Rectal smooth muscle tissue (tissue), 1 donor: ENCODE measurements at regions not wholly inside any gene's neighbourhood (a gene's known extent, or its start where the extent isn't known, plus 50 kb on each side); places are given as distances from the start of the nearest gene placed in this dataset.

Experiments
- H3K27ac ChIP-seq: one replicate; pipeline ENCODE4 v1.7.0; 2013; ENCODE audit warnings: low read depth, low read length, inconsistent platforms
- H3K27me3 ChIP-seq: one replicate; pipeline ENCODE4 v1.7.0; 2013; ENCODE audit warnings: low read length; ENCODE audit not compliant: control insufficient read depth, insufficient read depth
- H3K36me3 ChIP-seq: one replicate; pipeline ENCODE4 v1.7.0; 2013; ENCODE audit warnings: low read length; ENCODE audit not compliant: control insufficient read depth, insufficient read depth
- H3K4me1 ChIP-seq: one replicate; pipeline ENCODE4 v1.7.0; 2013; ENCODE audit warnings: low read length; ENCODE audit not compliant: control insufficient read depth, insufficient read depth
- H3K4me3 ChIP-seq: one replicate; pipeline ENCODE4 v1.7.0; 2013; ENCODE audit warnings: low read length
- H3K9ac ChIP-seq: one replicate; pipeline ENCODE4 v1.7.0; 2013; ENCODE audit warnings: low read length

DNA sequence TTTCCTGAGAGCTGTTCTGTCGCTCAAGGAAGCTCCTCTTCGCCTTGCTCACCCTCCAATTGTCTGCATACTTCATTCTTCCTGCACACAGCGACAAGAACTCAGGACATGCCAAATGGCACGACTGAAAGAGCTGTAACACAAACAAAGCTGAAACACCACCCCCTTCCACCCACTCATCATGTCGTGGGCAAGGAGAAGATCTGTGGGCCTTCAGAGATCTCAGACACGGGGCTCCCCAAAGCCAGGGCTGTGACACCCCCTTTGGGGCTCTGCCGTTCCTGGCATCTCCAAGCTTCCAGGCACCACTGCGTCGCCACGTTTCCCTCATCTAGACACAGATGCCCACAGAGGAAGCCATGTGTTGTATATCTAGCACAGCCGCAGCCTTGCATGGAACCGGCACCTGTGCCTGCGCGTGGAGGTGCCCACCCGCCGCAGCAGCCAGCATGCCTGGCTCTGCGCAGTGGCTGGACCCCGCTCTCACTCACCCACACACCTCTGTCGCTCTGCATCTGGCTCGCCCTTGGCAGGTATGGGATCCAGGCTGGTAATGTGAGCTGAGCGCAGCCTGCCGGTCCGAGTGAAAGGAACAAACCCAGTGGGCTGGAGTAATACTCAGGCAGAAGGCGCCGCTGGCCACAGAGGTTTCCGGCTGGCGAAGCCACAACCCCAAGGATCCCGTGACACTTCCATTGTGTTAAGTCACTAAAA is 676.4 kb upstream of the INTU start:
- Histone ChIP-seq H3K36me3 (no peaks in the 10 kb centered on the region), H3K4me3 (no peak overlapping the region), H3K9ac (no peak overlapping the region), H3K4me1 (no peaks in the 10 kb centered on the region), H3K27me3 (no peaks in the 10 kb centered on the region), H3K27ac (no peak overlapping the region)

DNA sequence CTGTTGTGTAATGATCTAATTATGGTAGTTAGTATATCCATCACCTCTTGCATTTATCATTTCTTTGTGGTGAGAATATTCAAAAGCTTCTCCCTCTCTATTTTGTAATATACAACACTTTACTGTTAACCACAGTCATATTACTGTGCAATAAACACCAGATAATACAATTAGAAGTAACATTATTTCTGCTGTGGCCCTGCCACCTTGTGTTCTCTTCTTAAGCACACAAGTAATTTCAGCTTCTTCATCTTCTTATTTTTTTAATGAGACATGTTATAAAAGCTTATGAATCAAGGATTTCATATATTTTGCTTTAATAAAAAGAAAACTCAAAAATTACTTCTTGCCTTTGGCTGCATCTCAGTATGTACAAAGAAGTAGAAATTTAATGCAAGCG is 675.2 kb upstream of the INTU start:
- Histone ChIP-seq H3K27ac (no peak overlapping the region), H3K9ac (no peak overlapping the region), H3K36me3 (no peaks in the 10 kb centered on the region), H3K4me1 (no peaks in the 10 kb centered on the region), H3K27me3 (no peaks in the 10 kb centered on the region), H3K4me3 (no peak overlapping the region)

DNA sequence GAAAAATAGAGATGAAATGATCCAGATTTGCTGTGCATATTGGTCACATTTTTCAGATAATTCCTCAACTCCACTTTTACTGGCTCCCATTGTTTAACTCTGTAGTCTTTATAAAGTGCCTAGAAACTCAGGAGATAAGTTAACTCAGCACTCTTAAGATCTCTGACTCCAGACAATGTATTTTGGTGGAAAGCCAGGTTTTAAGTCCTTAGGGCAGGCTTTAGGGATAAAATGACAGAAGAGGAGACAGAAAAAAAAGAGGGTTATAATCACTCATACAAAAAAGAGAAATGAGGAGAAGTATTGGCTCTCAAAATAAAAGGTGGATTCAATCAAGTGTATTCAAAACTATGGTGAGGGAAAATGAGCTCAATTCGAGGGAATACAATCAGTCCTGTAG is 674.8 kb upstream of the INTU start:
- no peak overlapping the region for H3K4me3 ChIP-seq
- H3K36me3 ChIP-seq: no peaks in the 10 kb centered on the region
- H3K27me3 ChIP-seq: no peaks in the 10 kb centered on the region
- H3K4me1 ChIP-seq: no peaks in the 10 kb centered on the region
- no peak overlapping the region for H3K27ac ChIP-seq
- no peak overlapping the region for H3K9ac ChIP-seq

DNA sequence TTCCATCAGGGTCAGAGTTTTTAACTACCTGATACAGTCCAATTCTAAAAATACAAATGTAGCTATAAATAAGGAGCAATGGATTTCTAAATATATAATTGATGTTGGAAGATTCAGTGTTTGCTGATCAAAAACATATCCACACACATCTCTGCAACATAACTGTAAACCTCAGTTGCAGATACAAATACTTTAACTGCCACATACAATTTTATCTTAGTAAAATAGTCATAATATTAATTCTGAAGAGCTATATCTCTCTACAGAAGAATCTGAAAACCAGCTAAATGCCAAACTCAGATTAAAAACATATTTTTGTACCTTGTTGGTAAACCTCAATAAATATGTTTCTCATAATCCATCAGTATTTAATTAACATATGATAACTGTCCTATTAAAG is 674.3 kb upstream of the INTU start:
- Histone ChIP-seq H3K4me3 (no peak overlapping the region), H3K27ac (no peak overlapping the region), H3K27me3 (no peaks in the 10 kb centered on the region), H3K9ac (no peak overlapping the region), H3K4me1 (no peaks in the 10 kb centered on the region), H3K36me3 (no peaks in the 10 kb centered on the region)

DNA sequence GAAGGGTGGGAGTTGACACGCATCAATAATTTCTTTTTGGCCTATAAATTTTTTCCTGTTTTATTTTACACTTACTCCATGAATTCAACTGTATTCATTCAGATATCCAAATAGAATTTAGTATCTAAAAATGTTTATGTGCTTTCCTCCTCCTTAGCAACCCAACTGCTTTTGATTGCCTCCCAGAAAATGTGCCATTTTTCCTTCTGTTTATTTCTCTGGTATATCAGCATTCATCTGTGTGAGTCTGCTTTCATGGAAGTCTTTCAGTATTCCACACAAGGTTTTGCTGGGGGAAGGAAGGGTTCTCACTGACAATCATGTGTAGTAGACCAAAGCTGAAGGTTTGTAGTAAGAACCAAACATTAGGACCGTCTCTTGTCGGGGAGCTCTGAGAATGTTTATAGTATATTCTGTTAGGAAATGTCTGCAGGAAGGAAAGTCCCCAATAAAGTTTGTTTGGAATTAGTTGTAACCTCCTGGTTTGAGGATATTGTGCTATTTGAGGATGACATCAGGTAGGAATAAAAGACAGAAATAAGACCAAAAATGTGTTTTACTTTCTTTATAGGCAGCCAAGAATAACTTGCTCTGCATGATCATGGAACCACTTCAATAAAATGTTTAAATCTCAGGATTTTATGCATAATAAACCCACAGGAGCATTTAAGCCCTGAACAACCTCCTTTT is 673.6 kb upstream of the INTU start:
- no peak overlapping the region for H3K27ac ChIP-seq
- no peak overlapping the region for H3K4me3 ChIP-seq
- H3K4me1 ChIP-seq: no peaks in the 10 kb centered on the region
- H3K9ac ChIP-seq: no peak overlapping the region
- no peaks in the 10 kb centered on the region for H3K36me3 ChIP-seq
- H3K27me3 ChIP-seq: no peaks in the 10 kb centered on the region

DNA sequence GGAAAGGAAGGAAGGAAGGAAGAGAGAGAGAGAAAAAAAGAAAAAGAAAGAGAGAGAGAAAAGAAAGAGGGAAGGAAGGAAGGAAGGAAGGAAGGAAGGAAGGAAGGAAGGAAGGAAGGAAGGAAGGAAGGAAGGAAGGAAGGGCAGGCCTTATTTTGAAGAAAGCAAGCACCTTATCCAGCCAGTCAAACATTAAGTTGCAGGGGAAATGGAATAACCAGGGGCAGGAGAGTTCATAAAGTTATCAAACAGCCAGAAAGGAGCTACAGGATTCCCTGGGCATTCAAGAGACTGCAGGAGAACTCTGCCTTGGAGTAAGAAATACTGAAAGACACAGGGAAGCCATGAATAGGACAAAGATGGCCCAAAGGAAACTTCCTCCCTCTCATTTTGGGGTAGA is 672.0 kb upstream of the INTU start:
- Histone ChIP-seq H3K4me1 (no peaks in the 10 kb centered on the region), H3K27me3 (no peaks in the 10 kb centered on the region), H3K9ac (no peak overlapping the region), H3K4me3 (no peak overlapping the region), H3K36me3 (no peaks in the 10 kb centered on the region), H3K27ac (no peak overlapping the region)

DNA sequence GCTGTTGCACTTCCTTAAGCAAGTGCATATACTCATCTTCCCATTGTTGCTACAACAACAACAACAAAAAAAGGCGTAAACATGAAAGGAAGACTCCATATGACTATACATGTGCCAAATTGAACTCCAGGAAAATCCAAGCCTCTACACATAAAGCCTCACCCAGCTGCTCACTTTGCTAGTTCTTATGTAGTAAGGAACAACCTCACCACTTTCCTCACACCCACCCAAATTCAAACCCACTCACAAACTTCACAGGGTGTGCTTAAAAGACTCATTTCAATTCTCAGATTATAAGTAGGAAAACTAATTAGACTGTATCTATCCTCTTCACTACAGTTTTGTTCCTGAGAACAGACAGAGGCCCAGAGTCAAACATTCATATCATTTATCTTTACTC is 671.1 kb upstream of the INTU start:
- no peaks in the 10 kb centered on the region for H3K27me3 ChIP-seq
- H3K9ac ChIP-seq: no peak overlapping the region
- no peak overlapping the region for H3K27ac ChIP-seq
- no peak overlapping the region for H3K4me3 ChIP-seq
- no peaks in the 10 kb centered on the region for H3K36me3 ChIP-seq
- no peaks in the 10 kb centered on the region for H3K4me1 ChIP-seq

DNA sequence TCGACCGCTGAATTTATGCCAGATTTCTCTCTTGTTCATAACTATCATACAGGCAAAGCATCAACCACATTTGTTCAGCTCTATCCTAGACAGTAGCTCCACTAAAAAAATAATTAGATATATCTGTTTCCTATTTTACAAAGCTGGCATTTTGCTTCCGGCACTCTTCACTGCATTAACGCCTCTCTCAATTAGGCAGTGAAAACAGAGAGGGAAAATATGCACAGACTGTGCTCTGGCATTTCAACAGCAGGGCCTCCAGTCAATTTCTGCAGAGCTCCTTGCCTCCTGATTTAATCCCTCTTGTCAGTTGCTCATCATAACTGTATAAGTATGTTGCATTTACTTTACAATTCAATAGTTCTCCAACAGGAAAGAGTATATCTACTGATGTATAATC is 666.9 kb upstream of the INTU start:
- Histone ChIP-seq H3K27ac (no peak overlapping the region), H3K4me1 (peaks cover 4% of the 10 kb centered on the region), H3K4me3 (no peak overlapping the region), H3K27me3 (no peaks in the 10 kb centered on the region), H3K9ac (no peak overlapping the region), H3K36me3 (no peaks in the 10 kb centered on the region)

DNA sequence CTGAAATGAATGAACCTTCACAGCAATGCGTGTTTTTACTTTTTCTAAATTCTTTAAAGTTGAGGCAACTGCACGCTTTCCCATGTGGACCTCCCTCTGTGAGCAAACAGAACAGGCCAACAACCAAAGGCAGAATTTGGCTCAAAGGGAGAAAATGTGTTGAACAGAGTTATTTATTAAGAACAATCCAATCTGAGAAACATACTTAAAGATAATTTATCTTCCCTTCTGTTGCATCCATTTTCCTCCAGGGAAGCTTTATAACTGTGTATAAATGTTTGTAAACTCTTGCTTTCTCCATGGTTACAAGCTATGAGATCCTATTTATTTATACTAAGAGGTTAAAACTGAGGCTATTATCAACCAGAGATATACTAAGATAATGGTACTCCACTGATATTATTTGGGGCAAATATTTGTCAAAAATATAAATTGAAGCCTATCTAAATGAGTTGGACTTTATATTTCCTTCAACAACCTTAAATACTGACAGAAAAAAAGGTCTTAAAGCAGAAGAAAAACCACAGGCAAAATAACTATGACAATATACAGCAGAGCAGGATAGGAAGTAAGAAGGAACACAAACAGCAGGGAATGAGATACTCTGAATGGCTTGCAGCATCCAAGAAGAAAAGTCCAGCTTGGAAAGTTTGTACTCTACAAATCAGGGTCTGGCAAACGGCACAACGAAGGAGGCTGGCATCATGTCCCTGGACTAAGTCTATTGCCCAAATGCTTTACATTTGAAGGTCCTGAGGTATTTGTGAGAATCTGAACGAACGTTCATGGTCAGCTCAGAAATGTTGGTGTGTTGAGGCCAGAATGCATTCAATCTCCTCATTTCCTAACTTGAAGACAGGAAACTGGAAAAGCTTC is 663.2 kb upstream of the INTU start:
- Histone ChIP-seq H3K4me3 (no peak overlapping the region), H3K4me1 (peaks cover 4% of the 10 kb centered on the region), H3K9ac (peak overlapping the region; percentile 47), H3K27me3 (no peaks in the 10 kb centered on the region), H3K27ac (peak overlapping the region; percentile 48), H3K36me3 (no peaks in the 10 kb centered on the region)

DNA sequence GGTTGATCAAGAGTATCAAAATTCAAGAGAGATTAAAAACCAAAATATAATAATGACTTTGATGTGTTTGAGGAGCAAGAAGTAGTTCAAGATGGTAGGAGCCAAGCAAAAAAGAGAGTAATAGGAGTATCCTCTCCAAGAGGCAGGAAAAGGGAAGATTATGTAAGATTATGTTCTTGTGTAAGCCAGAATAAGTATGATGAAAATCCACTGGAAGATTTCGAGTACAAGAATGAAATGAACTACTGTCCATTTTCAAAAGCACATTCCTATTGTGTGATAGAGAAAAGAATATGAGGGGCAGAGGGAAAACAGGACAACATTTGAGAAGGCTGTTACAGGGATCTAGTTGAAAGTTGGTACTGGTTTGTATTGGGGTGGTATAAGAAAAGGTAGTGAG is 659.6 kb upstream of the INTU start:
- Histone ChIP-seq H3K4me3 (no peak overlapping the region), H3K36me3 (no peaks in the 10 kb centered on the region), H3K27ac (no peak overlapping the region), H3K27me3 (no peaks in the 10 kb centered on the region), H3K9ac (no peak overlapping the region), H3K4me1 (peaks cover 6% of the 10 kb centered on the region)

DNA sequence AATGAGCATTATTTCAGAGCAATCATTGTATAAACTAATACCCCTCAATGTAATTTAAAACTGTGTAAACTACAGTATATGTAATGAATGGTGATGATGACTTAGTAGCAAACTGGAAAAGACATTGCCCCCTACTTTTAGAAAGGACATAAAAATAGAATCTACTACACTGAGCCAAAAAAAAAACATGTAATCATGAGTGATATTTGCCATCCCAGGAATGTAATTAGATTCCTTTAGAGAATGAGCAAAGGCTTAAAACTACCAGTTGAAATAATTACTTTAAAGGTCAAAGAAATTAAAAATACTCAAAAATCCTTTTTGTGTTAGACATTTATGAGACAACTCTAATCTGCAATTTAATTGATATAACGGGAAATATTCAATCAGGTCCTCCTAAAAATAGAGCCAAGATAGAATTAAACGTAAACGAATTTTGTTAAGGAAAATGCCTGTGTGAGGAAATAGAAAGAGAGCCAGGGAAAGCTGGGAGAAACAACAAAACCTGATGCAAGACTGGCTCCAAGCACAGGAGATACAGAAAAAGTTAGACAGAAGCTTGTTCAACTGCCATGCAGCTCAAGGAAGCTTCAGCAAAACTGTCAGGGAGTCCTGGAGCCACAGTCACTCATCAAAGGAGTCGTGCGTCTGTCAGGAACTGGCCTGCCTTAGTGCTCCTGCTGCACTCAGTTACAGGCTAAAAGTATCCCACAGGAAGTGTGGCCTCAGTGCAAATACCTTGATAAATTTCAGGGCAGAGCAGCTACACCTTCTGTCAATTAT is 655.7 kb upstream of the INTU start:
- no peak overlapping the region for H3K9ac ChIP-seq
- H3K4me1 ChIP-seq: peaks cover 3% of the 10 kb centered on the region
- no peak overlapping the region for H3K27ac ChIP-seq
- no peaks in the 10 kb centered on the region for H3K27me3 ChIP-seq
- no peak overlapping the region for H3K4me3 ChIP-seq
- no peaks in the 10 kb centered on the region for H3K36me3 ChIP-seq

DNA sequence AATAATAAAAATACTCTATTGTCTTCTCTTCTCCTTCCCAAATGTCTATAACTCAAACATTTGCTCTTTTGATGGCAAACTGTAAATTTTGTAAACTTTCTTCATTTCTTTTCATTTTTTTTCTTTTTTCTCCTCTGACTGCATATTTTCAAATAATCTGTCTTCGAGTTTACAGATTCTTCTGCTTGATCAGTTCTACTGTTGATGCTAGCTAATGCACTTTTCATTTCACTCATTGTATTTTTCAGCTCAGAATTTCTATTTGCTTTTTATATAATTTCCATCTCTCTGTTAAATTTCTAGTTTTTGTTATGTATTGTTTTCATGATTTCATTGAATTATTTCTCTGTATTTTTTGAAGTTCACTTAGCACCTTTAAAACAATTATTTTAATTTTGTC is 646.8 kb upstream of the INTU start:
- Histone ChIP-seq H3K4me3 (no peak overlapping the region), H3K27me3 (no peaks in the 10 kb centered on the region), H3K4me1 (no peaks in the 10 kb centered on the region), H3K27ac (no peak overlapping the region), H3K36me3 (no peaks in the 10 kb centered on the region), H3K9ac (no peak overlapping the region)
